ENCODE measurements at regions not wholly inside any gene's neighbourhood (a gene's known extent, or its start where the extent isn't known, plus 50 kb on each side); places are given as distances from the start of the nearest gene placed in this dataset.

DNA sequence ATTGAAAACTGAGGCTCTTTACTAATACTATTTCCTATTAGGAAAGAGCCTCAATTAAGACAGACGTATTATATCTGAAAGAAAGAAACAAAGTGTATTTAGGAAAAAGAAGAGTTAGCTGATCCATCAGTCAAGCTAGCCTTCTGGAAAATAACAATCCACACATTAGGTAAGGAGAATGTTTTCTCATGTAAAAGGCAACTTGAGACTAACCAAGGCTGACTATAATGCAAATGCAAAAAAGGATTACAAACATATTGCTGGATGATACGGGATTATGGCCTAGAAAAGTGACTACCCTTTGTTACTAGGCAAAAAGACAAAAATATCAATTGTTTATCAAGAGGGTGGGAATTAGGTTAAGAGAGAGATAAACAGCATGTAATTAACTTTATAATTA lies 176.9 kb downstream of the RFPL4B start:
- no peak for TF ChIP-seq POLR2A (IDR thresholded peaks at IDR 0.05)
- TF ChIP-seq, protein P1, sequence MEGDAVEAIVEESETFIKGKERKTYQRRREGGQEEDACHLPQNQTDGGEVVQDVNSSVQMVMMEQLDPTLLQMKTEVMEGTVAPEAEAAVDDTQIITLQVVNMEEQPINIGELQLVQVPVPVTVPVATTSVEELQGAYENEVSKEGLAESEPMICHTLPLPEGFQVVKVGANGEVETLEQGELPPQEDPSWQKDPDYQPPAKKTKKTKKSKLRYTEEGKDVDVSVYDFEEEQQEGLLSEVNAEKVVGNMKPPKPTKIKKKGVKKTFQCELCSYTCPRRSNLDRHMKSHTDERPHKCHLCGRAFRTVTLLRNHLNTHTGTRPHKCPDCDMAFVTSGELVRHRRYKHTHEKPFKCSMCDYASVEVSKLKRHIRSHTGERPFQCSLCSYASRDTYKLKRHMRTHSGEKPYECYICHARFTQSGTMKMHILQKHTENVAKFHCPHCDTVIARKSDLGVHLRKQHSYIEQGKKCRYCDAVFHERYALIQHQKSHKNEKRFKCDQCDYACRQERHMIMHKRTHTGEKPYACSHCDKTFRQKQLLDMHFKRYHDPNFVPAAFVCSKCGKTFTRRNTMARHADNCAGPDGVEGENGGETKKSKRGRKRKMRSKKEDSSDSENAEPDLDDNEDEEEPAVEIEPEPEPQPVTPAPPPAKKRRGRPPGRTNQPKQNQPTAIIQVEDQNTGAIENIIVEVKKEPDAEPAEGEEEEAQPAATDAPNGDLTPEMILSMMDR (IDR thresholded peaks at IDR 0.05) = no peak

Data from esophagus squamous epithelium (tissue), 4 donors.